ENCODE measurements at regions not wholly inside any gene's neighbourhood (a gene's known extent, or its start where the extent isn't known, plus 50 kb on each side); places are given as distances from the start of the nearest gene placed in this dataset.

DNA sequence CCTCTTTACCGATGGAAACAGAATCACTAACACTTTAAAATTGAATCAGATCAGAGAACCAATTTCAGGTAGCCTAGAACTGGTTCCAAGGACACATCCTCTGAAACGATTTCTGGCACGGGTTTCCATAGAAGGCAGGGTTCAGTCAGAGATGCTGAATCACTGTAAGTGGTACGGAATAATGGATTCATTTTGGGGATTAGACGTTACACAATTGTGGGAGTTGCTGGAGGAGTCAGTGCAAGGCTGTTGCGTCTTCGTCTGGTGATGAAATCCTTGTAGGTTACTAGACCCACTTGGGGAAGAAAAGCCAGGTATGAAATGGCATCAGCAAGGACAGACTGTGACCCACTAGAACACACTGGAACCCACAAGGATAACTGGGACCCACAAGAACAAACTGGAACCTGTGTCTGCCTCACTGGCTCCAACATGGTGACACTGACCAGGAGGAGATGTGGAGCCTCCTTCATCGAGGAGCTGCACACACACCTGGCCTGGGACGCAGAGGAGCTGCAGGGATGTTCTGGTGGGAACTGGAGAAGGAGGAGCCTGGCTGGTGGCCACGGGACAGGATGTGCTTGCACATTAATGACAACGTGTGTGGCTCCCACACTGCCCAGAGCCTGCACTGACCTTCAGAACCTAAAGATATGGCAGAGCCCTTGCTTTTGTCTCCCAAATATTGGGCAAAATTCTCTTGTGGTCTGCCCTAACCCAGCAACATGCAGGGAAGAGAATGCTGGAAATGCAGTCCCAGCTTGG, 105.1 kb downstream of the TRAPPC11 start:
- no peaks in the 10 kb centered on the region for H3K36me3 ChIP-seq (ENCODE audit: insufficient read depth, low read length)
- no peaks in the 10 kb centered on the region for H3K9me3 ChIP-seq (ENCODE audit: low read length)
- Mint-ChIP-seq H3K27ac (no peak overlapping the region), H3K27me3 (peaks cover 9 to 15% of the 10 kb centered on the region in 2 donors), H3K4me1 (peaks cover 0 to 3% (median 2%) of the 10 kb centered on the region in 3 donors), H3K36me3 (no peaks in the 10 kb centered on the region), H3K4me3 (no peak overlapping the region), H3K9me3 (peaks cover 0 to 1% (median 0%) of the 10 kb centered on the region in 5 donors)
- ChIA-PET POLR2A (no interaction called here), CTCF (no interaction called here)
- H3K4me3 ChIP-seq (ENCODE audit: low read length), result no peak overlapping the region
- H3K27ac ChIP-seq (ENCODE audit: low read depth, low read length), result no peak overlapping the region
- no peak for DNase-seq
- no peaks in the 10 kb centered on the region for H3K4me1 ChIP-seq (ENCODE audit: insufficient read depth, low read length)
- H3K27me3 ChIP-seq (ENCODE audit: insufficient read depth, low read length, poor library complexity, severe bottlenecking), result no peaks in the 10 kb centered on the region

DNA sequence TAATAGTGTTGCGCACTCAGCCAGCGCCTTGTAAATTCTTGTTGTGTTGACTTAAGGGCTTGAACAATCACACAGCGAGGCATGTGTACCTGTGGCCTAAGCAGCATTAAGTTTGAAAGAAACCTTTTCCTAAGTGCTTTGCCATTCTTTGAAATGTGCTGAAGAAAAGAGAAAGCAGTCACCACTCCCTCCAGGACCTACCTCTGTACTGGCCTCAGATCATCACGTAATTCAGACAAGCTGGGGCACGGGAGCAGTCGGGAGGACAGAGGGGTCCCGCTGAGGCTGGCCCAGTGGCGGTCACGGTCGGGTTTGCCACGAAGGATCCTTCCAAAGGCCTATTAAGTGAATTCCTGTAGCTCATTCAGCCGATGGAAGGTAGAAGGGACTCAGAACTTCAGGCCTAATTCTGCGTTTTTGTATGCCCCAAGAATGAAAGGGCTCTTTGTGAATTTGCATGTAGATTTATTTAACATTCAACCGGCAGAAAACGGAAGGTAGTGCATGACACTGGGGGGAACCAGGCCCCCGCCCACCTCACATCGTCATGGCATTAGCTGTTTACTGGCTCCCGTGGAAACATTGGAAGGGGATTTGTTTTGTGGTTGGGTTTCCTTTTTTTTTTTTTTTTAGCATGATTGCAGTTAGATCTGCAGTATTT, 106.3 kb downstream of the TRAPPC11 start:
- H3K4me3 Mint-ChIP-seq, result no peak overlapping the region
- ChIA-PET POLR2A (no interaction called here), CTCF (no interaction called here)
- Histone ChIP-seq H3K4me1 (ENCODE audit: insufficient read depth, low read length) (no peaks in the 10 kb centered on the region), H3K27me3 (ENCODE audit: insufficient read depth, low read length, poor library complexity, severe bottlenecking) (no peaks in the 10 kb centered on the region), H3K4me3 (ENCODE audit: low read length) (no peak overlapping the region), H3K9me3 (ENCODE audit: low read length) (no peaks in the 10 kb centered on the region), H3K36me3 (ENCODE audit: insufficient read depth, low read length) (no peaks in the 10 kb centered on the region), H3K27ac (ENCODE audit: low read depth, low read length) (no peak overlapping the region)
- no peak overlapping the region for H3K27ac Mint-ChIP-seq
- H3K27me3 Mint-ChIP-seq, result peaks cover 8 to 9% of the 10 kb centered on the region in 2 donors
- no peaks in the 10 kb centered on the region for H3K36me3 Mint-ChIP-seq
- no peak for DNase-seq
- H3K4me1 Mint-ChIP-seq, result peaks cover 0 to 3% (median 2%) of the 10 kb centered on the region in 3 donors
- H3K9me3 Mint-ChIP-seq, result peaks cover 0 to 1% (median 0%) of the 10 kb centered on the region in 5 donors

DNA sequence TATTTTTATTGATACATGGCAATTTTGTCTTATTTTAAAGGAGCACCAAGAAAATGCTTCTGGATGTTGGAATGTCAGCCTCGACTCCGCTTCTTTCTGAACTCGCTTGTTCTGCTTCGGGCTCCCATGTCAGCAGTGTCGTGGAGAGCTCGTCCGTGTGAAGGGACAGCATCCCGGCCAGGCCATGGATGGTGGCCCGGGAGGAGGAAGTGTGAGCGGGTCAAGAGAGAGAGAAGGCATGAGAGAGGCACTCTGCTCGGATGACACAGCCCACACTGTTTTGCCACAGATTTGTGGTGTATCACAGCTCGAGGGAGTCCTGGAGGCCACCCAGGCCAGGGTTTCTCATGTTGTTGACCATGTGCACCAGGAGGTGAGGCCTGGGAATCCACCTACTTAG, 107.0 kb downstream of the TRAPPC11 start:
- no peak overlapping the region for H3K27ac ChIP-seq (ENCODE audit: low read depth, low read length)
- no peaks in the 10 kb centered on the region for H3K4me1 ChIP-seq (ENCODE audit: insufficient read depth, low read length)
- Mint-ChIP-seq H3K27me3 (peaks cover 7 to 9% of the 10 kb centered on the region in 2 donors), H3K36me3 (no peaks in the 10 kb centered on the region), H3K27ac (no peak overlapping the region), H3K9me3 (peaks cover 0 to 1% (median 0%) of the 10 kb centered on the region in 5 donors), H3K4me3 (no peak overlapping the region), H3K4me1 (peaks cover 0 to 3% (median 2%) of the 10 kb centered on the region in 3 donors)
- H3K9me3 ChIP-seq (ENCODE audit: low read length), result no peaks in the 10 kb centered on the region
- CTCF ChIA-PET, result no interaction called here
- no peak overlapping the region for H3K4me3 ChIP-seq (ENCODE audit: low read length)
- no peak for DNase-seq
- H3K36me3 ChIP-seq (ENCODE audit: insufficient read depth, low read length), result no peaks in the 10 kb centered on the region
- POLR2A ChIA-PET, result no interaction called here
- H3K27me3 ChIP-seq (ENCODE audit: insufficient read depth, low read length, poor library complexity, severe bottlenecking), result no peaks in the 10 kb centered on the region

DNA sequence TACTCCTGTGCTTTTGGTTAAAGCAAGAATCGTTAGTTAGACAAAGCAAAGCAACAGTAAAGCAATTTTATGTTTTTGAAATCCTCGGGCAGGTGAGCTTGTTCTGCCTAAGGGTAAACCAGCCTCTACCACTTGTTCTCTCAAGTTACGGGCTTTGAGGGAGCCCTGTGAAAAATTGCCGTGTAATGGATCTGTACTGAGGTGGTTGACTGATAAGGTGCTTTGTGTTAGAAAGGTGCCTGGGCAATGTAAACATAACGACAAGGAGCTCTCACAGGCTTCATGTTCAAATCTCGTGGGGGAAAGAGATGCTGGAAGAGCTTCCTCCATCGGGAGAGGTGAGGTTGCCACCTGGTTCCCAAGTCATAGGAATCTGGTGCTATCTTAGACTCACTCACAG, 111.8 kb downstream of the TRAPPC11 start:
- Mint-ChIP-seq H3K4me1 (no peaks in the 10 kb centered on the region), H3K4me3 (no peak overlapping the region), H3K27ac (no peak overlapping the region)

DNA sequence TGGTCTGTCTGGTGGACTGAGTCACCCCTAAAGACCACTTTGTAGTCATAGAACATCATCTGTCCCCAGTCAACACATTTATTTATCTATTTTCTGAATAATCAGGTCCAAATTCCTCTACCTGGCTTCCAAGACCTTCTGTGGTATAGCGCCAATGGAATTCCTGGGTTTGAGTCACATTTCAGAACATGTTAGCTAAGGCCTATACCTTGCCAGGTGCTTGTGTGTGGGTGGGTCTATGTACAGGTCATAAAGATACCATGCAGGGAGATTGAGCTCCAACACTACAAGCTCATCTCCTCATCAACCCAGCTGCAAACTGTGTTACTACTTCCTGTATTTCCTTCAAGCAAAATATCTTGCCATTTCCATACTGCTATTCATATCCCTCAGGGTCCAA, 113.3 kb downstream of the TRAPPC11 start:
- no peak overlapping the region for H3K27ac Mint-ChIP-seq
- CTCF ChIA-PET, result no interaction called here

More for the DNA sequence above, 111.8 kb downstream of the TRAPPC11 start:
- peaks cover 4 to 5% of the 10 kb centered on the region in 2 donors for H3K27me3 Mint-ChIP-seq
- CTCF ChIA-PET, result no interaction called here
- Histone ChIP-seq H3K4me3 (ENCODE audit: low read length) (no peak overlapping the region), H3K9me3 (ENCODE audit: low read length) (no peaks in the 10 kb centered on the region), H3K27me3 (ENCODE audit: insufficient read depth, low read length, poor library complexity, severe bottlenecking) (no peaks in the 10 kb centered on the region), H3K36me3 (ENCODE audit: insufficient read depth, low read length) (no peaks in the 10 kb centered on the region), H3K4me1 (ENCODE audit: insufficient read depth, low read length) (no peaks in the 10 kb centered on the region), H3K27ac (ENCODE audit: low read depth, low read length) (no peak overlapping the region)
- POLR2A ChIA-PET, result no interaction called here
- no peak for DNase-seq
- no peaks in the 10 kb centered on the region for H3K36me3 Mint-ChIP-seq
- H3K9me3 Mint-ChIP-seq, result peaks cover 0 to 4% (median 0%) of the 10 kb centered on the region in 5 donors

DNA sequence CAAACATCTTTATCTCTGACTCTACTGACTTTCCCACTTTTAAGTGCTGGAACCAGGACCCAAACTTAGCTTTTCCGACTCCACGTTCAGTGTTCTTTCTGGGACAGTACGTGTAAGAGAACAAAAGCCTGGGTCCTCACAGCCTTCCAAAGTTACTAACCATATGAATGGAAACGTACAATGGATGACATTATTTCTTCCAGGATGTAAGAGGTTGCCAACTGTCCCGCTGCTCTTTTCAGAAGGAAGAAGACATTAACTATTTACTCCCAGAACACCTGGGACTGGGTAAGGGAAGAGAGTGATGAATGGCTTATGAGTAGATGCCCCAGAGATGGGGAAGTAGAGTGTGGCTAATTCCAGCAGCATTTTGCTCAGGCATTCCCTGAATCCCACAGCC, 114.7 kb downstream of the TRAPPC11 start:
- Histone ChIP-seq H3K4me3 (ENCODE audit: low read length) (no peak overlapping the region), H3K27ac (ENCODE audit: low read depth, low read length) (no peak overlapping the region), H3K4me1 (ENCODE audit: insufficient read depth, low read length) (no peaks in the 10 kb centered on the region), H3K27me3 (ENCODE audit: insufficient read depth, low read length, poor library complexity, severe bottlenecking) (no peaks in the 10 kb centered on the region), H3K9me3 (ENCODE audit: low read length) (no peaks in the 10 kb centered on the region), H3K36me3 (ENCODE audit: insufficient read depth, low read length) (no peaks in the 10 kb centered on the region)
- H3K27ac Mint-ChIP-seq, result no peak overlapping the region
- peaks cover 0 to 6% of the 10 kb centered on the region in 2 donors for H3K27me3 Mint-ChIP-seq
- POLR2A ChIA-PET, result no interaction called here
- no peak for DNase-seq
- no peaks in the 10 kb centered on the region for H3K36me3 Mint-ChIP-seq
- no peaks in the 10 kb centered on the region for H3K4me1 Mint-ChIP-seq
- CTCF ChIA-PET, result no interaction called here
- no peak overlapping the region for H3K4me3 Mint-ChIP-seq
- peaks cover 0 to 4% (median 0%) of the 10 kb centered on the region in 5 donors for H3K9me3 Mint-ChIP-seq

More for the DNA sequence above, 113.3 kb downstream of the TRAPPC11 start:
- H3K27me3 ChIP-seq (ENCODE audit: insufficient read depth, low read length, poor library complexity, severe bottlenecking), result no peaks in the 10 kb centered on the region
- Mint-ChIP-seq H3K9me3 (peaks cover 0 to 4% (median 0%) of the 10 kb centered on the region in 5 donors), H3K4me3 (no peak overlapping the region), H3K27me3 (peaks cover 3 to 4% of the 10 kb centered on the region in 2 donors), H3K4me1 (no peaks in the 10 kb centered on the region), H3K36me3 (no peaks in the 10 kb centered on the region)
- H3K4me1 ChIP-seq (ENCODE audit: insufficient read depth, low read length), result no peaks in the 10 kb centered on the region
- H3K36me3 ChIP-seq (ENCODE audit: insufficient read depth, low read length), result no peaks in the 10 kb centered on the region
- POLR2A ChIA-PET, result no interaction called here
- H3K4me3 ChIP-seq (ENCODE audit: low read length), result no peak overlapping the region
- H3K9me3 ChIP-seq (ENCODE audit: low read length), result no peaks in the 10 kb centered on the region
- DNase-seq, result no peak
- H3K27ac ChIP-seq (ENCODE audit: low read depth, low read length), result no peak overlapping the region

DNA sequence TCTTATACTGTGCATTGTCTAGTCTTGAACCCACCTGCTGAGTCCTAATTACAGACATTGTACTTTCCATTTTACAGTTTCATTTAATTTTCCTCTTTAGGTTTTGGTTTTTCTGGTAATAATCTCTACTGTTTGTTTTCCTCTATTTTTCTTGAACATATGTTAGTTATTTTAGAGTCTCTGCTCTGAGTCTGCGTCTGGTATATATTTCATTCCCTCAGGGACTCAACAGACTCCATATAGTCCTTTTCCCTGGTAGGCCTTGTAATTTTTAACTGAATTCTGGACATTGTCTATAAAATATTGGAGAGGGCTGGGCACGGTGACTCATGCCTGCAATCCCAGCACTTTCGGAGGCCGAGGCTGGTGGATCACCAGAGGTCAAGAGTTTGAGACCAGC, 121.8 kb upstream of the STOX2 start:
- H3K27ac ChIP-seq (ENCODE audit: low read depth, low read length), result no peak overlapping the region
- no peaks in the 10 kb centered on the region for H3K9me3 ChIP-seq (ENCODE audit: low read length)
- DNase-seq, result no peak
- POLR2A ChIA-PET, result interaction anchor here (0.6 kb wide), 1 partner anchor 111 kb away, joined by 4 read pairs; no protein-coding TSS in a partner anchor
- Mint-ChIP-seq H3K4me1 (no peaks in the 10 kb centered on the region), H3K36me3 (no peaks in the 10 kb centered on the region), H3K27me3 (peaks cover 10 to 33% of the 10 kb centered on the region in 2 donors), H3K9me3 (no peaks in the 10 kb centered on the region), H3K27ac (no peak overlapping the region), H3K4me3 (no peak overlapping the region)
- no peak overlapping the region for H3K4me3 ChIP-seq (ENCODE audit: low read length)
- H3K27me3 ChIP-seq (ENCODE audit: insufficient read depth, low read length, poor library complexity, severe bottlenecking), result no peaks in the 10 kb centered on the region
- no peaks in the 10 kb centered on the region for H3K4me1 ChIP-seq (ENCODE audit: insufficient read depth, low read length)
- CTCF ChIA-PET, result no interaction called here
- H3K36me3 ChIP-seq (ENCODE audit: insufficient read depth, low read length), result no peaks in the 10 kb centered on the region

DNA sequence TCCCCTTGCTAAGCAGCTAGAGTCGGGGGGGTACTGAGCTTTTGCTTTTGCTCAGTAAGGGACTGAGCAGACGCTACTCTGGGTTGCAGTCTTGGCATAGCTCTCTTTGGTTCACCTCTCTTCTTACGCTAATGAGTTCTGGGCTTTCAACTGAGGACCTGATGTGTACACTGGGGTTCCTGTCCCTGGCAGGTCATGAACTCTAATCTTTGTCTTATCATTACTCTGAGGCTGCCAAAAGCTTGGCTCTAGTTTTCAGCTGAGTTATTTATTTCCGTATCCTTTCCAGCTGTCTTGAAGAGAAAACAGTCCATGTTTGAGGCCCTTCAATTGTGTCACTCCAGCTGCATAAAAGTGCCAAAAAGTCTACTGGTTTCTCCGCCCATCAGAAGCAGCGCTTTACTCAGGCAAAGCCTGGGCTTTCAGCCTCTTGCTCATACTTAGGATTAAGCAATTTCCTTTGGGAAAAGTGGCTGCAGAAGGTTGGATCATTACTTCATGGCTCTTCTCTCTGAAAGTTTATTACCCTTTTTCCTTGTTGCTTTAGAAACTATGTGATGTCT, 121.0 kb upstream of the STOX2 start:
- Mint-ChIP-seq H3K4me1 (no peaks in the 10 kb centered on the region), H3K9me3 (no peaks in the 10 kb centered on the region), H3K36me3 (no peaks in the 10 kb centered on the region), H3K27ac (no peak overlapping the region), H3K4me3 (no peak overlapping the region), H3K27me3 (peaks cover 10 to 31% of the 10 kb centered on the region in 2 donors)
- H3K27ac ChIP-seq (ENCODE audit: low read depth, low read length), result no peak overlapping the region
- no peaks in the 10 kb centered on the region for H3K36me3 ChIP-seq (ENCODE audit: insufficient read depth, low read length)
- no peaks in the 10 kb centered on the region for H3K27me3 ChIP-seq (ENCODE audit: insufficient read depth, low read length, poor library complexity, severe bottlenecking)
- H3K4me1 ChIP-seq (ENCODE audit: insufficient read depth, low read length), result no peaks in the 10 kb centered on the region
- H3K4me3 ChIP-seq (ENCODE audit: low read length), result no peak overlapping the region
- H3K9me3 ChIP-seq (ENCODE audit: low read length), result no peaks in the 10 kb centered on the region
- CTCF ChIA-PET, result no interaction called here
- POLR2A ChIA-PET, result no interaction called here
- DNase-seq, result no peak

All from CD8-positive, alpha-beta memory T cell (primary cell).